ENCODE measurements at regions not wholly inside any gene's neighbourhood (a gene's known extent, or its start where the extent isn't known, plus 50 kb on each side); places are given as distances from the start of the nearest gene placed in this dataset.

GRCh38 chr5:61254969-61255555 lies 77.0 kb upstream of the ZSWIM6 start:
- Histone ChIP-seq H4K20me1 (ENCODE audit: insufficient read depth, low read length) (no peaks in the 10 kb centered on the region), H3K79me2 (ENCODE audit: low read length) (no peaks in the 10 kb centered on the region), H3K9me3 (ENCODE audit: insufficient read depth, low read length) (no peaks in the 10 kb centered on the region), H3K27me3 (ENCODE audit: low read depth, low read length) (no peaks in the 10 kb centered on the region; the same call in 1 of the 2 replicates), H3K4me2 (ENCODE audit: low read length) (no peak overlapping the region), H3K4me1 (ENCODE audit: low read length) (0 out of 2 replicates have a peak, but pooled peaks cover 5% of the 10 kb centered on the region), H3K27ac (ENCODE audit: low read length) (no peak overlapping the region), H3K4me3 (ENCODE audit: low read length) (no peak overlapping the region), H2AFZ (ENCODE audit: low read depth, low read length) (no peak overlapping the region), H3K9ac (ENCODE audit: low read length) (no peak overlapping the region), H3K36me3 (replicated peaks; ENCODE audit: low read depth, low read length) (no peaks in the 10 kb centered on the region)
- TF ChIP-seq, protein P1, sequence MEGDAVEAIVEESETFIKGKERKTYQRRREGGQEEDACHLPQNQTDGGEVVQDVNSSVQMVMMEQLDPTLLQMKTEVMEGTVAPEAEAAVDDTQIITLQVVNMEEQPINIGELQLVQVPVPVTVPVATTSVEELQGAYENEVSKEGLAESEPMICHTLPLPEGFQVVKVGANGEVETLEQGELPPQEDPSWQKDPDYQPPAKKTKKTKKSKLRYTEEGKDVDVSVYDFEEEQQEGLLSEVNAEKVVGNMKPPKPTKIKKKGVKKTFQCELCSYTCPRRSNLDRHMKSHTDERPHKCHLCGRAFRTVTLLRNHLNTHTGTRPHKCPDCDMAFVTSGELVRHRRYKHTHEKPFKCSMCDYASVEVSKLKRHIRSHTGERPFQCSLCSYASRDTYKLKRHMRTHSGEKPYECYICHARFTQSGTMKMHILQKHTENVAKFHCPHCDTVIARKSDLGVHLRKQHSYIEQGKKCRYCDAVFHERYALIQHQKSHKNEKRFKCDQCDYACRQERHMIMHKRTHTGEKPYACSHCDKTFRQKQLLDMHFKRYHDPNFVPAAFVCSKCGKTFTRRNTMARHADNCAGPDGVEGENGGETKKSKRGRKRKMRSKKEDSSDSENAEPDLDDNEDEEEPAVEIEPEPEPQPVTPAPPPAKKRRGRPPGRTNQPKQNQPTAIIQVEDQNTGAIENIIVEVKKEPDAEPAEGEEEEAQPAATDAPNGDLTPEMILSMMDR (IDR thresholded peaks at IDR 0.05; ENCODE audit: low read depth, low read length) = no peak
- no peak for TF ChIP-seq EZH2phosphoT487 (IDR thresholded peaks at IDR 0.05; ENCODE audit: low read depth)

DNA sequence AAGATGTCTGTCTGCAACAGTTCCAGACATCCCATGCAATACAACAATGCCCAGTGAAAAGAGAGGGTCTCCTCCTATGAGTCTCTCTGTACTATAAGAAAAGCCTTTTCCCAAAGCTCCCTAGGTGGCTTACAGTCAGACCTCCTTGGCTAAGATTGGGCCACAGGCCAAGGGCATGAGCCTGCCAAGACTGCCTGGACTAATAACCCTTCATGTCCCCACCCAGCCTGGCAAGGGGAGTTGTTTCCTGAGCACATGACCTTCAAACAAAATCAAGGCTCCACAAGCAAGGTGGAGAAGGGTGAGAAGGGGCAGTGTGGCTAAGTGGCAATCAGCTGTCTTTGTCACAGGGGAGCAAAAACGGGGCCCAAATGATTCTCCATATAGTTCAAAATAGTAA lies 75.6 kb upstream of the ZSWIM6 start:
- Histone ChIP-seq H3K27me3 (ENCODE audit: low read depth, low read length) (no peaks in the 10 kb centered on the region; the same call in 1 of the 2 replicates), H2AFZ (ENCODE audit: low read depth, low read length) (no peak overlapping the region), H3K27ac (ENCODE audit: low read length) (no peak overlapping the region), H3K79me2 (ENCODE audit: low read length) (no peaks in the 10 kb centered on the region), H4K20me1 (ENCODE audit: insufficient read depth, low read length) (no peaks in the 10 kb centered on the region), H3K4me3 (ENCODE audit: low read length) (no peak overlapping the region), H3K4me1 (ENCODE audit: low read length) (0 out of 2 replicates have a peak, but pooled peaks cover 5% of the 10 kb centered on the region), H3K9me3 (ENCODE audit: insufficient read depth, low read length) (no peaks in the 10 kb centered on the region), H3K36me3 (replicated peaks; ENCODE audit: low read depth, low read length) (no peaks in the 10 kb centered on the region), H3K9ac (ENCODE audit: low read length) (no peak overlapping the region), H3K4me2 (ENCODE audit: low read length) (no peak overlapping the region)
- TF ChIP-seq EZH2phosphoT487 (IDR thresholded peaks at IDR 0.05; ENCODE audit: low read depth) = no peak

GRCh38 chr5:61257421-61257820 lies 74.6 kb upstream of the ZSWIM6 start:
- H3K9ac ChIP-seq (ENCODE audit: low read length) = no peak overlapping the region
- TF ChIP-seq EZH2phosphoT487 (IDR thresholded peaks at IDR 0.05; ENCODE audit: low read depth) = no peak

GRCh38 chr5:61261136-61261535 lies 70.9 kb upstream of the ZSWIM6 start:
- TF ChIP-seq, protein P1 (IDR thresholded peaks at IDR 0.05; ENCODE audit: low read depth, low read length) = no peak
- no peak for TF ChIP-seq EZH2phosphoT487 (IDR thresholded peaks at IDR 0.05; ENCODE audit: low read depth)

More at GRCh38 chr5:61257421-61257820, 74.6 kb upstream of the ZSWIM6 start:
- H3K4me3 ChIP-seq (ENCODE audit: low read length) = no peak overlapping the region
- no peaks in the 10 kb centered on the region; the same call in 1 of the 2 replicates for H3K27me3 ChIP-seq (ENCODE audit: low read depth, low read length)
- H2AFZ ChIP-seq (ENCODE audit: low read depth, low read length) = no peak overlapping the region
- H4K20me1 ChIP-seq (ENCODE audit: insufficient read depth, low read length) = no peaks in the 10 kb centered on the region
- H3K9me3 ChIP-seq (ENCODE audit: insufficient read depth, low read length) = no peaks in the 10 kb centered on the region
- H3K27ac ChIP-seq (ENCODE audit: low read length) = no peak overlapping the region
- peaks cover 2% of the 10 kb centered on the region for H3K4me1 ChIP-seq (ENCODE audit: low read length)
- H3K36me3 ChIP-seq (replicated peaks; ENCODE audit: low read depth, low read length) = no peaks in the 10 kb centered on the region
- H3K79me2 ChIP-seq (ENCODE audit: low read length) = no peaks in the 10 kb centered on the region
- H3K4me2 ChIP-seq (ENCODE audit: low read length) = no peak overlapping the region

DNA sequence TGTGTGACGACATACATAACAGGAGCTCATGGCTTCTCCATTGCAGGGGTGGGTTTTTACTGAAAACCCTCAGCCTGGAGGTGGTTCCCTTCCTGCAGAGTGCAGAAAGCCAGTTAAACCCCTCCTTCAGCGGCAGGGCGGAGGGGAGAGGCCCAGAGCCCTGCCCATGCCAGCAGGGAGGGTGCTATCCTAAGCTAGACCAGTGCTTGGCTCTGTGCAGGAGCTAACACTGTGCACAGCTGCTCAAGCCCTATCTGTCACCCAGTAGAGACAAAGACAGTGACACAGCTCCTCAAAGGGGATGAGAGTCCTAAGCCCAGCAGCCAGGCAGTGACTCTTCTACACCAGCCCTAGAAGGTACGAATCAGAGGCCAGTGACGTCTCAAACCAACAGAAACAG lies 70.0 kb upstream of the ZSWIM6 start:
- H3K4me1 ChIP-seq (ENCODE audit: low read length) = peaks cover 23% of the 10 kb centered on the region
- H3K4me2 ChIP-seq (ENCODE audit: low read length) = no peak overlapping the region
- no peaks in the 10 kb centered on the region for H3K9me3 ChIP-seq (ENCODE audit: insufficient read depth, low read length)
- H4K20me1 ChIP-seq (ENCODE audit: insufficient read depth, low read length) = no peaks in the 10 kb centered on the region
- H2AFZ ChIP-seq (ENCODE audit: low read depth, low read length) = no peak overlapping the region
- TF ChIP-seq, protein P1 (IDR thresholded peaks at IDR 0.05; ENCODE audit: low read depth, low read length) = no peak
- TF ChIP-seq EZH2phosphoT487 (IDR thresholded peaks at IDR 0.05; ENCODE audit: low read depth) = no peak
- H3K9ac ChIP-seq (ENCODE audit: low read length) = no peak overlapping the region
- H3K36me3 ChIP-seq (replicated peaks; ENCODE audit: low read depth, low read length) = no peaks in the 10 kb centered on the region
- H3K4me3 ChIP-seq (ENCODE audit: low read length) = no peak overlapping the region
- H3K27ac ChIP-seq (ENCODE audit: low read length) = no peak overlapping the region
- no peaks in the 10 kb centered on the region for H3K79me2 ChIP-seq (ENCODE audit: low read length)
- no peaks in the 10 kb centered on the region for H3K27me3 ChIP-seq (ENCODE audit: low read depth, low read length)

More at GRCh38 chr5:61261136-61261535, 70.9 kb upstream of the ZSWIM6 start:
- Histone ChIP-seq H3K79me2 (ENCODE audit: low read length) (no peaks in the 10 kb centered on the region), H3K36me3 (replicated peaks; ENCODE audit: low read depth, low read length) (no peaks in the 10 kb centered on the region), H3K4me2 (ENCODE audit: low read length) (no peak overlapping the region), H4K20me1 (ENCODE audit: insufficient read depth, low read length) (no peaks in the 10 kb centered on the region), H3K9ac (ENCODE audit: low read length) (no peak overlapping the region), H3K4me3 (ENCODE audit: low read length) (no peak overlapping the region), H3K27ac (ENCODE audit: low read length) (no peak overlapping the region), H2AFZ (ENCODE audit: low read depth, low read length) (no peak overlapping the region), H3K4me1 (ENCODE audit: low read length) (peaks cover 23% of the 10 kb centered on the region), H3K27me3 (ENCODE audit: low read depth, low read length) (no peaks in the 10 kb centered on the region), H3K9me3 (ENCODE audit: insufficient read depth, low read length) (no peaks in the 10 kb centered on the region)
